Astrocyte of the spinal cord (primary cell): ENCODE measurements at regions not wholly inside any gene's neighbourhood (a gene's known extent, or its start where the extent isn't known, plus 50 kb on each side); places are given as distances from the start of the nearest gene placed in this dataset.
"Not testable (repeated sequence)": the region's sequence is repeated elsewhere in the genome, so short reads cannot be mapped to it uniquely, and the experiment has no call there.

Source experiments
- DNase-seq: peaks from one replicate; pipeline ENCODE4 v3.0.0; 2011; ENCODE audit warnings: low read depth, low spot score
- H3K4me3 ChIP-seq: 2 replicates; pipeline ENCODE4 v1.5.1; 2011; ENCODE audit warnings: low read depth, mild to moderate bottlenecking, low read length, moderate library complexity
- CTCF ChIP-seq: IDR thresholded peaks from 2 replicates; pipeline ENCODE4 v1.5.1; 2012; ENCODE audit warnings: low read depth, mild to moderate bottlenecking, low read length, inconsistent platforms
- in situ Hi-C: cut with HindIII; loops from 2 replicates; pipeline ENCODE4 v1.10.0; 2017; ENCODE audit warnings: low sequenced_read_pairs

GRCh38 chr7:112668561-112668960 is 121.6 kb downstream of the TMEM168 start:
- in situ Hi-C loops, result no loop called here
- H3K4me3 ChIP-seq, result no peak overlapping the region
- no peak for DNase-seq
- TF ChIP-seq CTCF, result no peak

- no peak overlapping the region for H3K4me3 ChIP-seq
- DNase-seq, result no peak
- no peak for TF ChIP-seq CTCF
- in situ Hi-C loops, result no loop called here
These were observed 120.9 kb downstream of the TMEM168 start for GRCh38 chr7:112669306-112669705.

- TF ChIP-seq CTCF, result no peak
- in situ Hi-C loops, result no loop called here
- no peak for DNase-seq
- H3K4me3 ChIP-seq, result no peak overlapping the region
These were observed 120.0 kb downstream of the TMEM168 start for GRCh38 chr7:112670193-112670592.

- H3K4me3 ChIP-seq, result no peak overlapping the region
- DNase-seq, result no peak
- in situ Hi-C loops, result no loop called here
- no peak for TF ChIP-seq CTCF
These were observed 111.6 kb downstream of the TMEM168 start for GRCh38 chr7:112678626-112679025.

GRCh38 chr7:112689466-112690177 is 100.6 kb downstream of the TMEM168 start:
- DNase-seq, in situ Hi-C loops, H3K4me3 ChIP-seq: not testable (repeated sequence)

GRCh38 chr7:112692333-112692732 is 97.9 kb downstream of the TMEM168 start:
- no peak for DNase-seq
- TF ChIP-seq CTCF, result no peak
- no peak overlapping the region for H3K4me3 ChIP-seq
- in situ Hi-C loops, result no loop called here

GRCh38 chr7:112697211-112697610 is 93.0 kb downstream of the TMEM168 start:
- in situ Hi-C loops, DNase-seq: not testable (repeated sequence)

More at GRCh38 chr7:112697211-112697610, 93.0 kb downstream of the TMEM168 start:
- not testable (repeated sequence) for H3K4me3 ChIP-seq
